HG02623 (cell line): ENCODE measurements at regions not wholly inside any gene's neighbourhood (a gene's known extent, or its start where the extent isn't known, plus 50 kb on each side); places are given as distances from the start of the nearest gene placed in this dataset.

Experiments used
- ATAC-seq: cut with Tn5 transposase; IDR thresholded peaks from one replicate; pipeline ENCODE4 v1.9.1; 2021; ENCODE audit warnings: moderate library complexity; ENCODE audit not compliant: unreplicated experiment

- ATAC-seq: no peak
Measured at GRCh38 chr12:132408626-132409494, 79.5 kb upstream of the GALNT9 start.

GRCh38 chr12:132407992-132408391 is 78.6 kb upstream of the GALNT9 start:
- ATAC-seq: no peak

DNA sequence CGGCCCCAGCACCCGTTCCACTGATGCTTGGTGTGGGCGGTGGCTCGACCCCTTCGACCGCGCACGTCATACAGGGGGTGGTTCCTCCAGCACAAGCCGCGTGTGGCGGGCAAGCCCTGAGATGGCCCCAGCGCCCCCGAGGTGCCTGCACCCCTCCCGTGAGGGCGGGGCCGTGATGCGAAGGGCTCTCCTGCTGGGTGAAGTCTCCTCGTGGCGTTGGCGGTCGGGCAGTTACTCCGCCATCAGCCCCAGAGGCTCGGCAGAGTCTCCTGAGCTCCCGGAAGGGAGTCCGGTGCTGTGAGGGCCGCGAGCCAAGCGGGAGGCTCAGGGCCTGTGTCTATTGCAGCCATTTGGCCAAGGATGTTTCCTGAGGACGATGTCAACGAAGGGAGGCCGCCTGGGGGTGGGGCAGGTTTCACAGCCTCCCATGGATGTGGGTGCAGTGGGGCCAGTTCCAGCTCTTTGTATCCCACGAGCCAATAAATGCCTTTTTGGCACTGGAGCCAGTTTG is 78.1 kb upstream of the GALNT9 start:
- ATAC-seq: no peak

DNA sequence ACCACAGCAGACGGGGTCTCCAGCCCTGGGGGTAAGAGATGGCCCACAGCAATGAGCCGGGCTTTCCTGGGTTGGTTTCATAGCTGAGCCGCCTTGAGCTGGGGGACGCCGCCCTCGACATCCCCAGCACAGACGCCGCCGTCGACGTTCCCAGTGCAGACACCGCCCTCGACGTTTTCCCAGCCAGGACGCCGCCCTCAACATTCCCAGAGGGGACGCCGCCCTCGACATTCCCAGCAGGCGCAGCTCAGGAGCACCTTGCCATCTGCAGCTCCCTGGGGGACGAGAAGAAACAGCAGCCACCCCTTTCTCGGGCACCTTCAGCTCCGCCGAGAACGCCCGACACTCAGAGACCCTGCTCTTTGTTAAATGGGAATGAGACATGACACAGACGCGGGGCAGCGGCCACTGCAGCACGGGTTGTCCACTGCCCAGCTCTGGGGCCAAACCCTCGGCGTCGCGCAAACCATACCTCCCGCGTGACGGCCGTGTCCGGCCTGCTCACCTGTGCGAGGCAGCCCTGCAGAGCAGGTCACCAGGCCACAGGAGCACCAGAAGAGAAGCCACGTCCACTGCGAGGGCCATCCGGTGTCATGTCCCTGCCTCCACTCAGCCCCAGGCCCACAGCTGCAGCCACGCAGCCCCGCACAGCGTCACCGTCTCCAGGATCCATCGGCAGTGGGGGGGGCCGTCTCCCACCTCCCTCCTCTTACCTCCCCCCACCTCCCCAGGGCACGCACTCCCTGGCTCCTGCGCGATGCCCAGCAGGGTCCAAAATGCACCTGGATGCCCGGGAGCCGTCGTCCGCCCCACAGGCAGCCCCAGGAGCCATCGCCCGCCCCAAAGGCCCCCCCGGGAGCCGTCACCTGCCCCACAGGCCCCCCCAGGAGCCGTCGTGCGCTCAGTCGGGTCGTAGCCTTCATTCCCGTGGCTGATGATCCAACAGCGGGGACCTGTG is 77.4 kb upstream of the GALNT9 start:
- no peak for ATAC-seq

- ATAC-seq: no peak
Measured at GRCh38 chr12:132405742-132406251, 76.4 kb upstream of the GALNT9 start.

GRCh38 chr12:132404951-132405741 is 75.8 kb upstream of the GALNT9 start:
- no peak for ATAC-seq

DNA sequence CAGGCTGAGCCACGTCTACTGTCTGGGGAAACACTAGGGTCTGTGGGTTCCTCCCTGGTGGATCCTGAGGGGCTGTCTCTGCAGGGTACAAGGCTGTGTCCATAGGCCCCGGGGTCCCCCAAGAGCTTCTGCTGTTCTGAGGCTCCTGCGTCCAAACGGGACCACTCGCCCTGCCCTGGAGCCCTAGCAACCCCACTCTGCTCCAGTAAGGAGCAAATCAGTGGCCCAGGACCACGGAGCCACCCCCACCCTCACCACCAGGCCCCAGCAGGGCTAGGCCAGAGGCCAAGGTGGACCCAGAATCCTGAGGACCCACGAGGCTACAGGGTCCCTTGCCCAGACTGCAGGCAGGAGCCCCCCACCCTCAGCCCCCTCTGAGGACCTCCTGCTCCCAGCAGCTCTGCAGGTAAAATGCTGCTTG is 75.1 kb upstream of the GALNT9 start:
- no peak for ATAC-seq

GRCh38 chr12:132403636-132404434 is 74.4 kb upstream of the GALNT9 start:
- no peak for ATAC-seq

- no peak for ATAC-seq
Measured at GRCh38 chr12:132402831-132403416, 73.5 kb upstream of the GALNT9 start.

- ATAC-seq: no peak
Measured at GRCh38 chr12:132401982-132402381, 72.6 kb upstream of the GALNT9 start.

DNA sequence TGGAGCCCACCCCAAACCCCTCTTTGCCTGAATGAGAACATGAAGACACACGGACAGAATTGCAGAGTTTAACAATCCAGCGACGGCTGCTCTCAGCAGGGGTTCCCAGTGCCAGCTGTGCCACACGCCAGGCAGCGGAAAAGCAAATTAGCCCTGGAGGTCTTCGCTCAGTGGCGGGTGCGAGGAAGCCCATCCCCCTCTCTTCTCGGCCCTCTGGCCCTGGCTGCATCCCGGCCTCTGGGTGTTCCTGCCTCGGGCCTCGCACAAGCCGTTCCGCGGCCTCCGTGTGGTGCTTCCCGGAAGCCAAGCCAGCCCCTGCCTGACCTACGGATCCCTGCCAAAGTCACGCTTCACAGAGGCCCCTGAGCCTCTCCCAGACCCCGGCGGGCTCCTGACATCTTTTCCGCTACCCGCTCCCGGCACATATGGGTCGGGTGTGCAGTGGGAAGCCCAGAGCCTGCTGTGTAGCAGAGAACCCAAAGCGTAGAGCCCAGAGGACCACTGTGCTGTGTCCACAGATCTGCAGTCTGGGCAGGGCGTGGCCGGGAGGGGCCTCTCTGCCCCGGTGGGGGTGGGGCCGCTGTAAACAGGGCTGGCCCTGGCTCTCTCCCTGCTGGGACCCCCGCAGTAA is 70.7 kb upstream of the GALNT9 start:
- no peak for ATAC-seq

DNA sequence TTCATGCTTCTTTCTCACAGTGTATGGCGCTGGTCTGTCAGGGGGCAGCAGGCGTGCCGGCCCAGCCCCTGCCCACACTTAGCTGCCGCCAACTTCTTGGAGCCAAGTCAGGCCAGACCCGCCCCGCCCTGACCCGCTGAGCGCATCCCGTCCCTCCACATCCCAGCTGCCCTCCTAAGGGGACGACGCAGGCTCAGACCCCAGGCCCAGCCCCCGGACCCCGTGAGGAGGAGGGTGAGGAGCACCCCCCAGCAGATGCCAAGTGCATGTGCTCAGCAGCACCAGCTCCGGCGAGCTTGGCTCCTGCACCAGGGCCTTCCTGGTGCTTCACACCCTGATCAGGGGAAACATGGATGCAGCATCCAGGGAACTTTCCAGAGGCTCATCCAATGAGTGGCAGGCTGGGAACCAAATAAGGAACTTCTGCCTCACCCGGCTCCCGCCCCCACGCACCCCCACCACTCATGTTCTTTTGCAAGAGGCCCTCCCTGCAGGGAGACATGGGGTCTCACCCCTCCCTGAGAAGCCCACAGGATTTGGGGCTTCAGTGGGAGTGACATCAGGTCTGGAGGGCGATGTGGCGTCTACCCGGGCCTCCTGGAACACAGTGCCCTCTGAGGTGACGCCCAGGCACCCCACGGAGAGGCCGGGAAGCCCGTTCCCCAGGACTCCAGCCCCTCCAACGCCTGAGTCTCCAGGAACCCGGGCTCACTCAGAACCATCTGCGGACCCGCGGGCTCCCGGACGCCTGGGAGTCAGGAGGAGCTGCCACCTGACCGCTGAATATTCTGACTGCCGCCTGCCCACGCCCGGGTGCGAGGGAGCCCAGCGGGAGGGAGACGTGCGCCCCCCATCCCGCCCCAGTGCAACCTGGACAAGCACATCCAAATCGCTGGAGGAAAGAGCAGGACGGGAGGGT is 70.0 kb upstream of the GALNT9 start:
- no peak for ATAC-seq

GRCh38 chr12:132398386-132398991 is 69.1 kb upstream of the GALNT9 start:
- ATAC-seq: no peak

DNA sequence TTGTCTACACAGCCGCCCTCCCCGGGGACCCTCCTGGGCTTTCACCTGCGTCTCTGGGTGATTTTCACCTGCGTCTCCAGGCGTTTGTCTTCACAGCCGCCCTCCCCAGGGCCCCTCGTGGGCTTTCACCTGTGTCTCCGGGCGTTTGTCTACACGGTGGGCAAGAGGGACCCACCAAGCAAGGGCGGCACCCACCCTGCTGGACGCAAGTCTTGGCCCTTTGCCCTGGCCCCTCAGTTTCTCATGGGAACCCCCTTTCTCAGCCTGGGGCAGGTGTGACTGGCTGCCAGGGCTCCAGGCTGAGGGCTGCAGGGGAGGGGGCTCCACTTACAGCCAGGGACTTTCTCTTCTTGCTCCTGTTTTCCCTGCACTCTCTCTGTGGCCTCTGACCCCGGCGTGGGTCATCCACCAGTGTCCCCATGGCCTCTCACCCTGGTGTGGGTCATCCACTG is 68.6 kb upstream of the GALNT9 start:
- ATAC-seq: no peak

- ATAC-seq: no peak
Measured at GRCh38 chr12:132397152-132397933, 68.0 kb upstream of the GALNT9 start.

DNA sequence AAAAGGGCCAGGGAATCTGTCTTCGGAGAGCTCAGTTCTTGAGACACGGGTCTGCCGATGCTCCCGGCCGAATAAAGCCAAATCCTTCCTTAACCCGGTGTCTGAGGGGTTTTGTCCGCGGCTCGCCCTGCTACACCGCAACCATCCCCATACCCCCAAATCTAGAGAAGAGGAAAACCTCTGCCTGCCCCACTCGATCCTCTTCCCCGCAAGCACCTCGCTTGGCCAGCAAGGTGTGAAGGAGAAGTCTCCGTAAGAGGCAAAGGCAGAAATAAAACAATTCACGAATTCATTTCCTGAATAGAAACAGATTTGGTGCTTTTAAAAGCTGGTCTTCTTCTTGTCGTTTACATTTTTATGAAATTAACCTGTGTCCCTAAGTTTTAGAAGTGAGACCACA is 67.3 kb upstream of the GALNT9 start:
- no peak for ATAC-seq

DNA sequence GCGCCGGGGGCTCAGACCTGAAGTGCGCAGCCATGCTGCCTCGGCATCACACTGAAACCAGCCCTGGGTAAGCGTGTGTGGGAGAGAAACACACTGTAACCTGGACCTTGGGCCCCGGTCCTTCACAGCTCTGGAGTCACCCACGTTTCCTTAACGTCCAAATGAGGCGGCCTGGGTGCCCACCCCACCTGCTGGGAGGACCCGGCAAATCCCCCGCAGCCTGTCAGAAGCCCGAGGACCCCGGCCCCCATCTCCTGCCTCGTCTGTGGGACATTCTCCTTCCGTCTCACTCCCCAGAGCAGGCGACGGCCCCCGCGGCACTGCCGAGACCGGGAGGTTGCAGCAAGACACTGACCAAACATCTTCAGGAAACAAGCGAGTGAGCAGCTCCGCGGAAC is 66.5 kb upstream of the GALNT9 start:
- ATAC-seq: no peak
